ENCODE measurements at regions not wholly inside any gene's neighbourhood (a gene's known extent, or its start where the extent isn't known, plus 50 kb on each side); places are given as distances from the start of the nearest gene placed in this dataset.

DNA sequence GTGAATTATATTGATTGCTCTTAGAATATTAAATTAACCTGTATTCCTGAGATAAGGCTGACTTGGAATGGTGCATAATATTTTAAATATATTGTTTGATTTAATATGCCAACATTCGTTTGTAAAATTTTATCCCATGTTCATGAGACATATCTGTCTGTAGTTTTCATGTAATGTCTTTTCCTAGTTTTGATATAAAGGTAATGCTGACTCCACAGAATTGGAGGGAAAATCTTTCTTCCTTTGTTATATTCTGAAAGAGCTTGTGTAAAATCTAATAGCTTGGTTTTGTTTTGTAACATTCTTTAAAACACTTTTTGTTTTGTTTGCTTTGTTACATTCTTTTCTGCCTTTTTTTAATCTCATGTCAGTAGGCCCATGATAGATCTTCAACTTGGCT is 657.0 kb downstream of the DNAJB9 start:
- in situ Hi-C loops (cut with HindIII; ENCODE audit: low sequenced_read_pairs), result no loop called here
- DNase-seq (ENCODE audit: low spot score), result no peak

DNA sequence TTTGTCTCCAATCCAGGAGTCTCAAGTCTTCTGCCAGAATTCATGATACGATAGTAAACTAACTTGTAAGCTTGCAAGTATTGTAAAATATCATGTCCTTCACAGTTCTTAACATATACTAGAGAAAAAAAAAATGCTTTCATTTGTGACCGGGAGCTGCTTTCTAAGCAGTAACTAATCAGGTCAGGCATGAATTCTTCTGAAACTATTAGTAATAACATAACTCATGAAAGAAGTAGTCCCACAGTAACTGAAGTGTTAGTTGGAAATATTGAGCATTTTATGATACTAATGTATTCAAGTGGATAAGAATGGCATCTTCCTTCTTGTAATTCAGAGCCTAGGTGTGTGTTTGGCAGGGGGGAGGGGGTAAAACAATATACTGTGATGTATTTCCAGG is 665.6 kb downstream of the DNAJB9 start:
- in situ Hi-C loops (cut with HindIII; ENCODE audit: low sequenced_read_pairs), result no loop called here
- DNase-seq (ENCODE audit: low spot score), result no peak

DNA sequence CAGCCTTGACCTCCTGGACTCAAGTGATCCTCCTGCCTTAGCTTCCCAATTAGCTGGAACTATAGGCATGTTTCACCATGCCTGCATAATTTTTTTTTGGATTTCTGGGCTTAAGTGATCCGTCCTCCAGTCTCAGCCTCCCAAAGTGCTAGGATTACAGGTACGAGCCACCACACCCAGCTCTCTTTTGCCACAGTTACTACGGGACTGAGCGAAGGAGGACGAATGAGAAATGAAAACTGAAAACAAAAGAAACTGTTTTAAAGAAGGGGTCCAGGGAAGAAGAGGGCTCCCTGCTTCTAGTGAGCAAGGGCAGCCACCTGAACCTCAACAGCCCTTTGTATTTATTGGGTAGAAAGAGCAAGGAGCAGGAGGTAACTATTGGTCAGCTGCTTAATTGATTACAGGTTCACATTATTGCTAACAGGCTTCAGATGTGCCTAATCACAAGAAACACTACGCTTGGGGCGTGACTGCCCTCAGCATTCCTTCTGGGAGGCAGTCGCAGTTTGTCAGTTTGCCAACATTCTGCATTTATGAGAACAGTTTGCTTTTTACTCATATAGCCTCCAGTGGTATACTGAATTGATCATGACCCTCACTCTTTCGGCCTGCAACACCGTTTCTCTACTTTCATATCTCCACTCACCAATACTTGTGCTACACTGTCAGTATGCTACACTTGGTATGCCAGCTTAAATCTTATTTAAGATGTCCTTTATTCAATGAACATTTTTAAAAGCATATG is 676.8 kb downstream of the DNAJB9 start:
- no peak for DNase-seq (ENCODE audit: low spot score)
- in situ Hi-C loops (cut with HindIII; ENCODE audit: low sequenced_read_pairs), result no loop called here

DNA sequence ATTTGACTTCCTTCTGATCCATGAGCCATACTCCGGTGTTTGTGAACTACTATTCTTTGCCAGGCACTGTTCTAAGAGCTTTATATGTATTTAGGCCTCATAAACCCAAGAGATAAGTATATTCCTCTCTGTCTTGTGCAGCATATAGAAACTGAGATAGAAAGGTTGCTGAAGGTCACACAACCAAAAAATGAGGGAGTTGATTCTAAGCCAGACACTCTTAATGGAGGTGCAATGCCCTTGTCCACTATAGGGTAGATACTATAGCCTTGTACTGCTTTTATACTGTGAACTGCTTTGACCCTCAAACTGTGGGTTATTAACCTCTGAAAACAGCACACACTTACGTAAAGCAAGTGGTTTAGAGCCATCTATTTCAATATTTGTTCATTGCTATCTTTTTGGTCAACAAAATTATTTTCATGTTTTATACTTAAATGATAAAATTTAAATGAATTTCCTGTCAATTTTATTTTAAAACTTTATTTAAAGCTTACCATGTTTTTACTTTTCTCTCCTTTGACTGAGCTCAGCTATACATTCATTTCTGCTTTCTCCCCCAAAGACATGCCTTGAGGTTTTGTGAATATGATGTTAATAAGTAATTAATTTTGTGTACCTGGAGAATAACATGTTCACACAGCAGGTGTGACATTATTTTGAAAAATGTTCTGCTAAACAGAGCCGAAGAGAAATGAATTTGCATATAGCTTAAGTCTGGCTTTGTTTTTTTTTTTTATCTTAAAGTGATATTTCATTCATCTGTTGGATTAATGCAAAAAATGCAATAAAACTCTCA is 687.3 kb downstream of the DNAJB9 start:
- in situ Hi-C loops (cut with HindIII; ENCODE audit: low sequenced_read_pairs), result no loop called here
- DNase-seq (ENCODE audit: low spot score), result no peak

DNA sequence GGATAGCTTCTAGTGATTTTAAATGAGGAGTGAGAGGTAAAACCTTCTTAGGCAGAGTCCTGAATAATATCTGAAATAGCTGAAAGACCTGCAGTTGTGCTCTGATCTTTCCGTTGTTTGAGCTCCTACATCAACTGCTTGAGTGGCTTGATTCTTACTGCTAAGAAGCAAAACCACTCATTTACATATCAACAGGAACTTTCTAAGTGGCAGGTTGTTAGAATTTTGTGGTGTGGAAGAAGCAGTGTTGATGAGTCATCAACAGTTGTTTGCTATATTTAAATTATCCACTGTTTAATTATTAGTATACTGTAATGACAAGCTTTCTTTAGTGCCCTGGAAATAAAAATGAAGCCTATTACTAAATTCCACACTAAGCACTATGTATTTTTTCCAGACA is 689.5 kb downstream of the DNAJB9 start:
- in situ Hi-C loops (cut with HindIII; ENCODE audit: low sequenced_read_pairs), result no loop called here
- no peak for DNase-seq (ENCODE audit: low spot score)

DNA sequence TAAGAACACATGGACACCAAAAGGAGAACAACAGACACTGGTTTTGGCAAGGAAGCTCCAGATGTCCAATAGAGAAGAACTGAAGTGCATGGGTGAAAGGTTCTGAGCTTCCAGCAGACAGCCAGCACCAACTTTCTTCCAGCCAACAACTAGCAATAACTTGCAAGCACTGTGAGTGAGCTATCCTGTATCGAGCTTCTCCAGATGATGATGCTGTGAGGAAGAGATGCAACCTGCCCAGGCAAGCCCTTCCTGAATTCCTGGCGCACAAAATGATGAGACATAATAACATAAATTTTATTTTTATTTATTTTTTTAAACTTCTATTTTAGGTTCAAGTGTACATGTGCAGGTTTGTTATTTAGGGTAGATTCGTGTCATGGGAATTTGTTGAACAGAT is 692.1 kb downstream of the DNAJB9 start:
- in situ Hi-C loops (cut with HindIII; ENCODE audit: low sequenced_read_pairs), result no loop called here
- no peak for DNase-seq (ENCODE audit: low spot score)

DNA sequence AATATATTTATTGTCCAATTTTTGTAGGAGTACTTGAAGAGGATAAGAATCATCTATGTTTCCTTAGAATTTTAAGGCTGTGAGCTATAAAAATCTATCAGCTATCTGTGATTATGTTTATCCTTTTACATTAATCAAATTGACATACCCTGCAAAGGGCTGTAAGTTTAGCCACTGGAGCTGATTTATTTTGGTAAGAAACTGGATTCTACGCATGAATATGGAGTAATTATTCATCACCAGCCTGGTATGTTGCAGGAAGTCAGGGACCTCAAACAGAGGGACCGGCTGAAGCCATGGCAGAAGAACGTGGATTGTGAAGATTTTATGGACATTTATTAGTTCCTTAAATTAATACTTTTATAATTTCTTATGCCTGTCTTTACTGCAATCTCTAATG is 696.9 kb downstream of the DNAJB9 start:
- DNase-seq (ENCODE audit: low spot score), result no peak
- in situ Hi-C loops (cut with HindIII; ENCODE audit: low sequenced_read_pairs), result no loop called here

DNA sequence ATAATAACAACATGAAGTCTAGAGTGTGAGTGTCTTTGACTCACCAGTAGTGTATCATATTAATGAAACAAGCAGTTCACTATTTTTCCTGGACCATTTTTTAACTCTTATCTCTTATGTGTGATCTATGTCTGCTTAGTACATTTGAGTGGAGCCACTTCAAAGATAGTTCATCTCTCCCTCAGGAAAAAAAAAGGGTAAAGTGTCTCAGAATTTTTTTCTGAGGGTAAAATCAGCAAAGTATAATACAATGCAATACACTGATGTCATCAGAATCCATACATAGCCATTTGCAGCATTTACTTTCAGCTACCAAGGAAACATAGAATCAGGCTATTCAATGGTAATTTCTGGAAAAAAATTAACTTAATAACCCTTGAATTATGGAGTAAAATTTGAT is 706.7 kb downstream of the DNAJB9 start:
- in situ Hi-C loops (cut with HindIII; ENCODE audit: low sequenced_read_pairs), result no loop called here
- no peak for DNase-seq (ENCODE audit: low spot score)

DNA sequence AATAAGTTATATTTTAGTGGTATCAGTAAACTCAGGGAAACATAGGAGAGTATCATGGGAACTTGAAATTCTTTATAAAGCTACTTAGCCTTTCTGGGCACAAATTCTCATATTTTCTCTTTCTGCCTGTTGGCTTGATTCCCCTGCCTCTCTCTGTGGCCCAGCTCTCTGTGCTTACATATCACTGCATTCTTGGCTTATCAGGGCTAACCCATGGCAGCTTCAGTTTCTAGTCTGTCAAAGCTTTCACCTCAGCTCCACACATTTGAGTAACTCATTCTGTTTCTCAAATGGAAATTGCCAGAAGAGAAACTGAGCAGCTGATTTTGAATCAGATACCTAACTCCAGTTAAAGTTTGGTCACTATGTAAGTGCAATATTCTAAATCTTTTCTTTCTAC is 713.1 kb downstream of the DNAJB9 start:
- DNase-seq (ENCODE audit: low spot score), result no peak
- in situ Hi-C loops (cut with HindIII; ENCODE audit: low sequenced_read_pairs), result no loop called here

DNA sequence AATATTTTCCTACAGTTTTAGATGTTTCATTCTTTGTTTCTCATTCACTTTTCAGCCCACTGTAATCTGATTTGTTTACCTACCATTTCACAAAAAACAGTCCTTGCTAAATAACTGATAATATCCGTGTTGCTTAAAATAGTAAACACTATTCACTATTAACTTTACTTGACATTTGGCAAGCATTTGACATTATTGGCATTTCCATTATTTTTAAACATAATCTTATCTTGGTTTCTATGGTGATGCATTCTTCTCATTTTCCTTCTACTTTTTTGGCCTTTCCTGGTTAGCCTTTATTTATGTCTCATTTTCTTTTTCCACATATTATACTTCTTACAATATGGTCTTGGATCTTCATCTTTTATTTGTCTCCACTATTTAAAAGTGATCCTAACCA is 715.3 kb downstream of the DNAJB9 start:
- in situ Hi-C loops (cut with HindIII; ENCODE audit: low sequenced_read_pairs), result no loop called here
- no peak for DNase-seq (ENCODE audit: low spot score)

DNA sequence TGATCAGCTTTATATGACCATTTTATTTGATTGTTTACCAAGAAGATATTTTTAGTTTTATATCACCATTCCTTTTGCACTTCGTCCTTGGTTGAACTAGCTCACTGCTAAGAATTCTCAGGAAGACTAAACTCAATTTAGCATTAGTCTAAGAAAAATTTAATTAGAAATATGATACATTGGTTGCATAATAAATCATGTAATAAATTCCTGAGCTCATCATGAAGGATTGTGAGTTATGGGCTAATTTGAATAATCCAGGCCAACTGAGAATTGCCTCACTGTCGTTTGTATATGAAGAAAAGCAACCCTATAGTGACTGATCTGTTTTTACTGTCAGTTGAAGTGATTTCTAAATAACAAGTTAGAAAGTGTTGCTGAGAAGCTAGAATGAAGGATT is 725.5 kb downstream of the DNAJB9 start:
- in situ Hi-C loops (cut with HindIII; ENCODE audit: low sequenced_read_pairs), result no loop called here
- DNase-seq (ENCODE audit: low spot score), result no peak

DNA sequence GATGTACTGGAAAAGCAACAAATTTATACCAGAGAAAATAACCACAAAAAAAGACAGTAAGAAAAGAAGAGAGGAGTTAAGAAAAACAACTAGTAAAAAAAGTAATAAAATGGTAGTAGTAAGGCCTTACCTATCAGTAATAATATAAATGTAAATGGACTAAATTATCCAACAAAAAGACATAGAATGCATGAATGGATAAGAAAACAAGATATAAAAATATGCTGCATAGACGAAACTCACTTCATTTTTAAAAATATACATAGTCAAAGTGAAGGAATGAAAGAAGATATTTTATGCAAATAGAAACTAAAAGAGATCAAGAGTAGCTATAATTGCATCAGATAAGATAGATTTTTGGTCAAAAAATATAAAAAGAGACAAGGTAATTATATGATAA is 739.1 kb downstream of the DNAJB9 start:
- in situ Hi-C loops (cut with HindIII; ENCODE audit: low sequenced_read_pairs), result no loop called here
- DNase-seq (ENCODE audit: low spot score), result no peak

DNA sequence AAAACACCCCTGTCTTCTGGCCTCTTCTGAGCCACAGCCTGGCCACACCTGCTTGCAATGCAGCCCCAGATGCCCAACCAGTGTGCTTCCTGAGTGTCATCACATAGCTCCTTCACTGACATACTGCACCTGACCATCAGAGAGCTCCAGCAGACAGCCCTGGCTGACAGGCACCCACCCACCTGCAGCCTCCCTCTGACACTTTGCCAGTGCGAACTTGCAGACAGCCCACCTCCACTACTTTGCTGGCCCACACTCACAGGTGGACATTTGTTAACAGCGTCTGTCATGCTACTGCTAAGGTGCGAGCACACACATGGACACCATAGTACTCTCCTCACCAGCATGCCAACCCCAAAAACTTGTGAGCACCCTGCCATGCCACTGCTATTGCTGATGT is 740.1 kb downstream of the DNAJB9 start:
- DNase-seq (ENCODE audit: low spot score), result no peak
- in situ Hi-C loops (cut with HindIII; ENCODE audit: low sequenced_read_pairs), result no loop called here

DNA sequence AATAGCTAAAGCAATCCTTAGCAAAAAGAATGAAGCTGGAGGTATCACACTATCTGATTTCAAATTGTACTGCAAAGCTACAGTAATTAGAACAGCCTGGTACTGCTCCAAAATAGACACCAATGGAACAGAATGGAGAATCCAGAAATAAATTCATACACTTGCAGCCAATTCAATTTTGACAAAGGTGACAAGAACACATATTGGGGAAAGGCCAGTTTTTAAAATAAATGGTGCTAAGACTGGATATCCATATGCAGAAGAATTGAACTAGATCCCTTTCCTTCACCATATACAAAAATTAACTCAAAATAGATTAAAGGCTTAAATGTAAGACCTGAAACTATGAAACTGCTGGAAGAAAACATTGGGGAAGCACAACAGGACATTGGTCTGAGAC is 748.5 kb downstream of the DNAJB9 start:
- no peak for DNase-seq (ENCODE audit: low spot score)
- in situ Hi-C loops (cut with HindIII; ENCODE audit: low sequenced_read_pairs), result no loop called here

DNA sequence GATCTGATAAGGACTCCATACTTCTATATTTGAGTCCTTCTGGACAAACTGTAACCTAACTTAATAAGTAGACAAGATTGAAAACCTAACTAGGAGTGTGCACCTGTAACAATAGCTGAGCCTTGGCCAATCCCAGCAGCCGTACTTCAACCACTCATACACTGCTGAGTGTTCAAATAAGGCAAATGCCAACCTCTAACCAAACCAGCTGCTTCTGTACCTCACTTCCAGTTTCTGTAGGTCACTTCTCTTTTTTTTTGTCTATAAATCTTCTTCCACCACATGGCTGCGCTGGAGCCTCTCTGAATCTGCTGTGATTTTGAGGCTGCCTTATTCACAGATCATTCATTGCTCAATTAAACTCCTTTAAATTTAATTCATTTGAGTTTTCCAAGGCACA is 753.2 kb downstream of the DNAJB9 start:
- DNase-seq (ENCODE audit: low spot score), result no peak
- in situ Hi-C loops (cut with HindIII; ENCODE audit: low sequenced_read_pairs), result no loop called here

DNA sequence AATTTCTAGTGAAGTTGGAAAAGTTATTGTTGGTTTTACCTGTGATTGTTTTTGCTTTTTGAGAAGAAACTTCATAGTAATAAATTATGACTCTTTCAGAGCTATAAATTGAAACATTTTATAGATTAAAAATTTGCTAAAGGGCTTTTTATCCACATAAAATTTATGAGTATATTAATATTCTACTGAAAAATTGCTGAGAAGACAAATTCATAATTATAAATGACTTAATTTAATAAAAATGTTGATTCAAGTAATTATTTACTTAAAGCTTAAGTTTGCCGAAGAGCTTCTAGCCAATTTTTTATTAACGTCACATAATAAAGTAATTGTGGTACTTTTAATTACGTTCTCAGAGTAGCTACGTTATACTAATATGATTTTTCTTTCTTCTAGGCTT is 761.7 kb downstream of the DNAJB9 start:
- in situ Hi-C loops (cut with HindIII; ENCODE audit: low sequenced_read_pairs), result no loop called here
- no peak for DNase-seq (ENCODE audit: low spot score)

DNA sequence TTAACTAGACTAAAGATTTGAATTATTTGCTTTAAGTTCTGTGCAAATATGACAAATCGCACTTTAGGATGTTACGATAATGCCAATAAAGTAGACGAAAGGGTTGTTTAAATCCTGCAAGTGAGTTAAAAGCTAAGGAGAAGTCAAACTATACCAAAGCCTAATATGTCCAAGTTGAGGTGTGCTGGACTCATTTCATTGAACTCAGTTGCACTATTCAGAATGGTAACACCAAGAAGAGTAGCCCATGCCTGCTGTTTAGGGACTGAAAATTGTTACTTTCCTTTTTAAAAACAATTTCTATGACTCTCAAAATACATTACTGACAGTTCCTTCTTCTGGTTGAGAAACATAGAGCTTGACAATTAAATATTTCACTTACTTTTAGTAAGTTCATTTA is 766.3 kb downstream of the DNAJB9 start:
- in situ Hi-C loops (cut with HindIII; ENCODE audit: low sequenced_read_pairs), result no loop called here
- DNase-seq (ENCODE audit: low spot score), result no peak

DNA sequence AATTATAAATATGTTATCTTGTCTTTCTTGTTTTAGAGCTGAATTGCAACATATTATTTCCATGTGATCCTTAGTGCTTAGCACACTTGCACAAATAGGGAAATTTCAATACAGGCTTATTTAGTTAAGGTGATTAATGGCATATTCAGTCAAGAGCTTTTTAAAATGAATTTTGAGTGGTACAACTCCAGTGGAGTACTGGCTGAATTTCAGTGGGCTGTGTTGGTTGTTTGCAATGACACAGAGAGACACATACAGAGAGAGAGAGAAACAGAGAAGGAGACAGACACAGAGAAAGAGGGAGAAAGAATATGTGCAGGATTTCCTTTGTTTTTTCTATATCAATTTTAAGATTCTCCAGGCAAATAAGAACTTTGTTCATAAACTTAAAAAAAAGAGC is 766.9 kb downstream of the DNAJB9 start:
- no peak for DNase-seq (ENCODE audit: low spot score)
- in situ Hi-C loops (cut with HindIII; ENCODE audit: low sequenced_read_pairs), result no loop called here

DNA sequence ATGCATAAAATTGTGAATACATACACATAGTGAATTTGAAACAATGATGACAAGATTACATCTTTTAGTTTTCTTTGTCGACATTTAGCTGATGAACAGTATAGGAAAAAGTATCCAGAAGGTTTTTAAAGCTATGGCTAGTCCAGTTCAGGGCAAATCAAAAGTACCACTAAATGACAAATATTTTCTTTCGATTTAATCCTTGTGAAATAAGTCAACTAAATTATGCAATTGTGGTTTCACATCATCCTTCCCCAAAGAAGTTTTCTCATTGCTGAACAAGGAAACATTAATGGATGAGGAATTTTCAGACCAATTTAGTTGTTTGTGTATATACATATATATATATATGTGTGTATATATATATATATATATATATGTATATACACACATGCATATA is 774.0 kb downstream of the DNAJB9 start:
- in situ Hi-C loops (cut with HindIII; ENCODE audit: low sequenced_read_pairs), result no loop called here

DNA sequence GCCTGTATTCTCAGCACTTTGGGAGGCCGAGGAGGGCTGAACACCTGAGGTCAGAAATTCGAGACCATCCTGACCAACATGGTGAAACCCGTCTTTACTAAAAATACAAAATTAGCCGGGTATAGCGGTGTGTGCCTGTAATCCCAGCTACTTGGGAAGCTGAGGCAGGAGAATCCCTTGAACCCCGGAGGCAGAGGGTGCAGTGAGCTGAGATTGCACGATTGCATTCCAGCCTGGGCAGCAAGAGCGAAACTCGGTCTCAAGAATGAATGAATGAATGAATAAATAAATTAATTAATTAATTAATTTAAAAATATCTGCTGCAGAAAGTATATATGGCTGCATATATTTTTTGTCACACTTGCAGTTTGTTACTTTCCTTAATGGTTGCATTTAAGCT is 781.8 kb downstream of the DNAJB9 start:
- in situ Hi-C loops (cut with HindIII; ENCODE audit: low sequenced_read_pairs), result no loop called here
- no peak for DNase-seq (ENCODE audit: low spot score)

More for the DNA sequence above, 774.0 kb downstream of the DNAJB9 start:
- no peak for DNase-seq (ENCODE audit: low spot score)

DNA sequence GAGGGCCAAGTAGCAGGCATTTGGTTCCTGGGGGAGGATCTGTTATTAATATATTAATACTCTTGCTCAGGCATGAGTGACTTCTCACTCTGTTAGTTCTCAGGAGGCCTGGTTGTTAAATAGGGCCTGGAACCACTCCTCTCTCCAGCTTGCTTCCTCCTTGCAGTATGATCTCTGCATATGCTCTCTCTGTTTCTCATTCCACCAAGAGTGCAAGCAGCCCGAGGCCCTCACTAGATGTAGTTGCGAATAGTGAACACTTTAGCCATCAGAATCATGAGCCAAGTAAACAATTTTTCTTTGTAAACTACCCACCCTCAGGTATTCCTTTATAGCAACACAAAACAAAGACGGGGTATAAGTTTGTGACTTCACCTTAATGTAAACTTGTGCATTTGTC is 784.3 kb downstream of the DNAJB9 start:
- in situ Hi-C loops (cut with HindIII; ENCODE audit: low sequenced_read_pairs), result no loop called here
- DNase-seq (ENCODE audit: low spot score), result no peak

Measured in G401 (cell line).